HG03571 (cell line): ENCODE measurements at regions not wholly inside any gene's neighbourhood (a gene's known extent, or its start where the extent isn't known, plus 50 kb on each side); places are given as distances from the start of the nearest gene placed in this dataset.
A peak's percentile ranks its signal among the peaks of the same experiment; 100 is the strongest.

ENCODE experiments used
- ATAC-seq: cut with Tn5 transposase; IDR thresholded peaks from one replicate; pipeline ENCODE4 v1.9.1; 2021; ENCODE audit not compliant: unreplicated experiment

GRCh38 chr2:147712051-147712450 is 132.8 kb upstream of the ACVR2A start:
- no peak for ATAC-seq

GRCh38 chr2:147711031-147711430 is 133.8 kb upstream of the ACVR2A start:
- no peak for ATAC-seq

- no peak for ATAC-seq
Observed at GRCh38 chr2:147709655-147710054, 135.2 kb upstream of the ACVR2A start.

- no peak for ATAC-seq
Observed at GRCh38 chr2:147703171-147703570, 141.7 kb upstream of the ACVR2A start.

GRCh38 chr2:147698166-147698565 is 146.7 kb upstream of the ACVR2A start:
- ATAC-seq: no peak

- no peak for ATAC-seq
Observed at GRCh38 chr2:147696426-147696825, 148.4 kb upstream of the ACVR2A start.

GRCh38 chr2:147689220-147689909 is 155.5 kb upstream of the ACVR2A start:
- ATAC-seq: peak; percentile 99

GRCh38 chr2:147688242-147688641 is 156.6 kb upstream of the ACVR2A start:
- no peak for ATAC-seq

GRCh38 chr2:147686365-147686764 is 158.5 kb upstream of the ACVR2A start:
- ATAC-seq: no peak

GRCh38 chr2:147684903-147685302 is 159.9 kb upstream of the ACVR2A start:
- ATAC-seq: no peak

GRCh38 chr2:147683380-147683779 is 161.4 kb upstream of the ACVR2A start:
- ATAC-seq: no peak

GRCh38 chr2:147681093-147681492 is 163.7 kb upstream of the ACVR2A start:
- ATAC-seq: no peak

- ATAC-seq: no peak
Observed at GRCh38 chr2:147679955-147680531, 164.8 kb upstream of the ACVR2A start.

GRCh38 chr2:147679191-147679954 is 165.5 kb upstream of the ACVR2A start:
- no peak for ATAC-seq

- ATAC-seq: no peak
Observed at GRCh38 chr2:147665105-147665504, 179.7 kb upstream of the ACVR2A start.

GRCh38 chr2:147663962-147664361 is 180.9 kb upstream of the ACVR2A start:
- ATAC-seq: peak; percentile 7

GRCh38 chr2:147663153-147663961 is 181.5 kb upstream of the ACVR2A start:
- ATAC-seq: peak; percentile 84

- no peak for ATAC-seq
Observed at GRCh38 chr2:147662221-147662620, 182.6 kb upstream of the ACVR2A start.

- no peak for ATAC-seq
Observed at GRCh38 chr2:147660680-147661079, 184.1 kb upstream of the ACVR2A start.

GRCh38 chr2:147659051-147659450 is 185.8 kb upstream of the ACVR2A start:
- ATAC-seq: no peak
